Stimulated activated naive CD8-positive, alpha-beta T cell treated with anti-CD3 and anti-CD28 coated beads, Interleukin-15, amount 100 ng/mL, for 72 hours (primary cell): ENCODE measurements at regions not wholly inside any gene's neighbourhood (a gene's known extent, or its start where the extent isn't known, plus 50 kb on each side); places are given as distances from the start of the nearest gene placed in this dataset.
"Not testable (repeated sequence)": the region's sequence is repeated elsewhere in the genome, so short reads cannot be mapped to it uniquely, and the experiment has no call there.

Source experiments
- ATAC-seq: fragments of 150-1000 bp; cut with Tn5 transposase; 2 replicates; pipeline ENCODE4 v1.10.0; 2021; ENCODE audit warnings: mild to moderate bottlenecking, moderate library complexity
- DNase-seq, 2 donors: peaks; one replicate each; pipeline ENCODE4 v3.0.0; 2021 to 2022
- H3K27ac Mint-ChIP-seq, 2 donors: one replicate each; pipeline ENCODE4 v1.8.0; 2022; ENCODE audit warnings: mild to moderate bottlenecking in 2 of 2, mixed read lengths in 2 of 2, moderate library complexity in 2 of 2
- H3K27me3 Mint-ChIP-seq: one replicate; pipeline ENCODE4 v1.8.0; 2022; ENCODE audit warnings: mixed read lengths
- H3K4me1 Mint-ChIP-seq: one replicate; pipeline ENCODE4 v1.8.0; 2022; ENCODE audit warnings: mild to moderate bottlenecking, mixed read lengths
- H3K4me3 Mint-ChIP-seq, 2 donors: one replicate each; pipeline ENCODE4 v1.8.0; 2022; ENCODE audit warnings: mild to moderate bottlenecking in 2 of 2, mixed read lengths in 2 of 2, moderate library complexity in 1 of 2
- H3K9me3 Mint-ChIP-seq, 2 donors: one replicate each; pipeline ENCODE4 v1.8.0; 2022; ENCODE audit warnings: mixed read lengths in 2 of 2

- not testable (repeated sequence) for H3K4me3 Mint-ChIP-seq, H3K4me1 Mint-ChIP-seq, H3K27ac Mint-ChIP-seq, DNase-seq, ATAC-seq
- Mint-ChIP-seq H3K27me3 (peaks cover 32% of the 10 kb centered on the region), H3K9me3 (peaks cover 19 to 20% of the 10 kb centered on the region in 2 donors)
These were observed 250.0 kb upstream of the CTNNB1 start for GRCh38 chr3:40949347-40949746.

GRCh38 chr3:40951636-40952035 is 247.7 kb upstream of the CTNNB1 start:
- peaks cover 32% of the 10 kb centered on the region for H3K27me3 Mint-ChIP-seq
- H3K9me3 Mint-ChIP-seq, result peaks cover 19 to 20% of the 10 kb centered on the region in 2 donors
- H3K4me3 Mint-ChIP-seq, result no peak overlapping the region
- ATAC-seq (peak; percentile 40), DNase-seq (no peak)
- no peaks in the 10 kb centered on the region for H3K4me1 Mint-ChIP-seq
- no peak overlapping the region for H3K27ac Mint-ChIP-seq

- Mint-ChIP-seq H3K9me3 (peaks cover 10 to 47% of the 10 kb centered on the region in 2 donors), H3K27me3 (peaks cover 30% of the 10 kb centered on the region), H3K4me3 (peak overlapping the region in 1 of 2 donors; percentile 2), H3K27ac (no peak overlapping the region), H3K4me1 (peaks cover 7% of the 10 kb centered on the region)
- DNase-seq (no peak), ATAC-seq (peak; percentile 63)
These were observed 238.0 kb upstream of the CTNNB1 start for GRCh38 chr3:40961104-40961857.

- ATAC-seq (no peak), DNase-seq (no peak)
- Mint-ChIP-seq H3K9me3 (peaks cover 5 to 40% of the 10 kb centered on the region in 2 donors), H3K27me3 (peaks cover 44% of the 10 kb centered on the region), H3K4me3 (no peak overlapping the region), H3K4me1 (peaks cover 7% of the 10 kb centered on the region), H3K27ac (no peak overlapping the region)
These were observed 236.6 kb upstream of the CTNNB1 start for GRCh38 chr3:40962721-40963120.

GRCh38 chr3:40968666-40969065 is 230.6 kb upstream of the CTNNB1 start:
- Mint-ChIP-seq H3K4me3 (peak overlapping the region in 1 of 2 donors; percentile 51), H3K27me3 (peaks cover 46% of the 10 kb centered on the region), H3K27ac (peak overlapping the region; percentile 55 to 84), H3K9me3 (peaks cover 7 to 16% of the 10 kb centered on the region in 2 donors), H3K4me1 (peaks cover 51% of the 10 kb centered on the region)
- DNase-seq, result no peak
- no peak for ATAC-seq

DNA sequence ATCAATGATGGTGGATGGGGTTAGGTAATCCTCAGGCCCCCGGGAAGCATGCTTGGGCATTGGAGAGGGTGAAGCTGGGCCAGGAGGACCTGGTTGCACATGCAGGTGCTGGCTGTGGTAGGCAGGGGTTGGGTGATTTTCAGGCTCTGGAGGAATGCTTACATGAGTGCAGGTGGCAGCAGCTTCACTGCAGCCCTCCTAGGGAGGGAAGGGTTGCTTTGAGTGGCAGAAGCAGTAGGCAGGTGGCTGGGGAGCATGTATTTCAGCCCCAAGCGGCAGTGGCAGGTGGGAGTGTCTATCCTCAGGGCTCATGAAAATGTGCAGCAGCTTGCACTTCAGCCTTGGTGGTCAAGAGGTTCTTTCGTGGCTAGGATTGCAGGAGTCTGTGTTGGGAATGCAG is 230.0 kb upstream of the CTNNB1 start:
- Mint-ChIP-seq H3K9me3 (peaks cover 4 to 9% of the 10 kb centered on the region in 2 donors), H3K27me3 (peaks cover 39% of the 10 kb centered on the region), H3K4me1 (peaks cover 51% of the 10 kb centered on the region), H3K27ac (peak overlapping the region; percentile 55 to 79), H3K4me3 (peak overlapping the region in 1 of 2 donors; percentile 51)
- ATAC-seq, result no peak
- DNase-seq, result no peak

DNA sequence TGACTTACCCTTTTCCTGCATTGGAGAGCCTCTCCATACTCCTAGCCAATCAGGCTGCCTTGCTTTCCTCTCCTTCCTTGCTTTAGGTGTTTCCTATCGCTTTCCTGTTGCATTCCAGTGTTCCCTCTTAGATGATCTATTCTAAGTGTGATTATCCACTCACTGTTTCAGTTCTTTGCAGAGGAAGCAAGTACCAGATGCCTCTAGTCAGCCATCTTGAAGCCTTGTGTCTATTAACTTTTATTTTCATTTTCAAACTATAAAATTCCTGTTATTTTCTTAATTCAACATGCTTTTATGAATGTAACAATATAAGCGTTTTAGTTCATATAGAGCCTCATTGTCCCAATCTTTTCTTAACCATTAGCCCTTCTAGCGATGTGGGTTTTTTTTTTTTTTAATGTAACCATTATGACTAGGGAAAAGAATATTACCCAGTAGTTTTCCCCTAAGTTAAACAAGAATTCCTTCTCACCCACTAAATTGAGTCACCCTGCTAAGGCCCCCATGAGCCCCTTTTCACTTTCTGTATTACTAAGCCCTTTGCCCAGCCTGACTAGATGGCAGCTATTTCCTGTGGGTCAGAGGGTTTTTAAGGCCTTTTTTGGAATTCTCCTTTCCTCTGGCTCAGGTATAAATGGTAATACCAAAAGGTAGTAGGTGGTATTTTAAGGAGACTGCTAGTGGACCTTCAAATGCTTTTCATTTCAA is 229.4 kb upstream of the CTNNB1 start:
- peaks cover 33% of the 10 kb centered on the region for H3K27me3 Mint-ChIP-seq
- peak overlapping the region in 1 of 2 donors; percentile 40 for H3K27ac Mint-ChIP-seq
- ATAC-seq, result no peak

GRCh38 chr3:40971191-40972168 is 227.8 kb upstream of the CTNNB1 start:
- peak; percentile 43 to 75 for DNase-seq
- H3K27me3 Mint-ChIP-seq, result peaks cover 18% of the 10 kb centered on the region
- ATAC-seq, result peak; percentile 93
- H3K4me1 Mint-ChIP-seq, result peaks cover 51% of the 10 kb centered on the region
- peak overlapping the region; percentile 97 to 98 for H3K27ac Mint-ChIP-seq
- peaks cover 0 to 4% of the 10 kb centered on the region in 2 donors for H3K9me3 Mint-ChIP-seq
- H3K4me3 Mint-ChIP-seq, result peak overlapping the region; percentile 80 to 86

More for the DNA sequence above, 229.4 kb upstream of the CTNNB1 start:
- peaks cover 51% of the 10 kb centered on the region for H3K4me1 Mint-ChIP-seq
- no peak for DNase-seq
- H3K9me3 Mint-ChIP-seq, result peaks cover 4 to 5% of the 10 kb centered on the region in 2 donors
- peak overlapping the region in 1 of 2 donors; percentile 33 for H3K4me3 Mint-ChIP-seq

DNA sequence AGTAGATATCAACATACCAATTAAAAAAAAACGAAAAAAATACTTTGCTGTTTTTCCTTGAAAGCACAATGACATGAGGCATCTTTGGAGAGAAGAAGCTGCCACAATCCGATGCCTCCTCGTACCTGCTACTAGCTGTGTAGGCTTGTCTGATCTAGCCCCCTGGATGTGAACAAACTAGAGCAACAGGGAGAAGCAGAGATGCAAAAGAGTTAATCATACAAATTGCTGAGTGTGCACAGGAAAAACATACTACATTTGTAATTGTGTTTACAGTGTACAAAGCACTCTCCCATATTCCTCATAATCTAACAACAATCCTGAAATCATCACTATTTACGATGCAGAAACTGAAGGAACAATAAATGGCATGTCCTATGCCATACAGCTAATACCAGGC is 227.0 kb upstream of the CTNNB1 start:
- Mint-ChIP-seq H3K27ac (peak overlapping the region; percentile 57 to 98), H3K4me3 (peak overlapping the region in 1 of 2 donors; percentile 16), H3K9me3 (peaks cover 0 to 4% of the 10 kb centered on the region in 2 donors), H3K27me3 (peaks cover 17% of the 10 kb centered on the region), H3K4me1 (peaks cover 51% of the 10 kb centered on the region)
- ATAC-seq, result no peak
- no peak for DNase-seq

DNA sequence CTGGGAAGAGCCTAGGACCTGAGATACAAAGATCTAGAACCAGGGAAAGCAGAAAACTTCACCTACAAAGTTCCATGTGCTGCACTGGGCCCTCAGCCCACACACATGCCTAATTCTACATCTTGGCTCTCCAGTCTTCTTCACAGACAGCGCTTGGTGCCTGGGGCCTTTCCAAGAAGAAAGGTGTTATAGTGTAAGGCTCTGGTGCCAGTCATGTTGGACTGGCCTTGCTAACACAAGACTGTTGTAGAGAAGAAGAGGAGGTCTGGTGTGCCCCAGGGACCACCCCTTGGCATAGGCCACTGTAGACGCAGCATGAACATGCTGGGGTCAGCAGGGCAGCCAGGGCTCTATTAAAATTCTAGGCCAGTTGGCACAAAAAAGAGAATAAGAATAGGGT is 226.2 kb upstream of the CTNNB1 start:
- ATAC-seq, result no peak
- Mint-ChIP-seq H3K27me3 (peaks cover 17% of the 10 kb centered on the region), H3K4me1 (peaks cover 51% of the 10 kb centered on the region), H3K9me3 (peaks cover 0 to 4% of the 10 kb centered on the region in 2 donors), H3K4me3 (no peak overlapping the region), H3K27ac (no peak overlapping the region)
- no peak for DNase-seq

DNA sequence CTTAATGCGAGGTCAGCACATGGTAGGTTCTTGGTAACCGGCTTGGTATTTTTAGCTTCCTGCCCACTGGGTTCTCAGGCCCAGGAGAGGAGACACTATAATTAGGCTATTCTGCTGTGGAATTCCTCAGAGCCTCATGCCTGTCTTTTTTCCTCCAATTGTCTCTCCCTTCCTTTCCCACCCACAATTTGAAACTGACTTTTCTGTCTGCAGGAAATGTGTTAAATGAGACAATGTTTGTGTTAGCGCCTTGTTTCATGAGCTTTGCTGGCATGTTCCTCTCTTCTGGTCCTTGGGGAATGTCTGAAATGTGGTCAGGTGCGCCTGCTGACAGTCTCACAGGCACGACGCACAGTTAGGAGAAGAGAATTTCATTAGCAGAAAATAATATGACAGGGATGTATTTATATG is 223.6 kb upstream of the CTNNB1 start:
- DNase-seq, result no peak
- Mint-ChIP-seq H3K27me3 (peaks cover 34% of the 10 kb centered on the region), H3K4me1 (peaks cover 47% of the 10 kb centered on the region), H3K27ac (no peak overlapping the region), H3K4me3 (no peak overlapping the region), H3K9me3 (no peaks in the 10 kb centered on the region)
- ATAC-seq, result no peak

DNA sequence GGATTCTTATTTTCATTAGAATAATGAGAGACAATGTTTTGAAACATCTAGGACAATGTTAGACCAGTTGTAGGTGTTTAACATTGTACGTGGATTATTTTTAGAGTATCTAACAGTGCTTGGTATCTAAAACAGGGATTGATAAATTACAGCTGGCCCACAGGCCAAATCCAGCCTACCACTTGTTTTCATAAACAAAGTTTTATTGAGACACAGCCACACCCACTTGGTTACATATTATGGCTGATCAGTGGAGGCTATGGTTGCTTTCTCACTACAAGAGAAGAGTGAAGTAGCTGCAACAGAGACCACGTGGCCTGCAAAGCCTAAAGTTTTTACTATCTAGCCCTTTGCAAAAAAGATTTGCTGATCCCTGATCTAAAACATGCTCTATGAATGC is 223.1 kb upstream of the CTNNB1 start:
- Mint-ChIP-seq H3K27ac (no peak overlapping the region), H3K4me1 (peaks cover 47% of the 10 kb centered on the region), H3K27me3 (peaks cover 34% of the 10 kb centered on the region), H3K4me3 (no peak overlapping the region), H3K9me3 (no peaks in the 10 kb centered on the region)
- no peak for ATAC-seq
- DNase-seq, result no peak

GRCh38 chr3:40978442-40978841 is 220.9 kb upstream of the CTNNB1 start:
- Mint-ChIP-seq H3K27me3 (peaks cover 47% of the 10 kb centered on the region), H3K4me3 (no peak overlapping the region), H3K4me1 (peaks cover 25% of the 10 kb centered on the region), H3K9me3 (no peaks in the 10 kb centered on the region), H3K27ac (no peak overlapping the region)
- no peak for DNase-seq
- ATAC-seq, result no peak

DNA sequence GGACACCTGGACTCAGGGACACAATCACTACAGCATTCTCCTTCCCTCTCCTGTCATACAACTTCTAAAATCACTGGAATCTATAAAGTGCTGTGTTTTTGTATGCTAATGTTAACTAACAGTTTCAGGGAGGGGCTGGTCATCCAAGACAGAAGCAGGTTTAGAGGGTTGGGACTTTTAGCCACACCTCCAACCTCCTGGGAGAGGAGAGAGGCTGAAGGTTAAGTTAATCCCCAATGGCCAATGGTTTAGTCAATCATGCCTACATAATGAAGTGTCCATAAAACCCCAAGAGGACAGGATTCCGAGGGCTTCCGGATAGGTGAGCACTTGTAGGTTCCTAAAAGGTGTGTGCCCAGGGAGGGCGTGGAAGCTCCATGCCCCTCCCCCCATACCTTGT is 219.3 kb upstream of the CTNNB1 start:
- Mint-ChIP-seq H3K4me3 (no peak overlapping the region), H3K9me3 (no peaks in the 10 kb centered on the region), H3K4me1 (peaks cover 25% of the 10 kb centered on the region), H3K27ac (peak overlapping the region in 1 of 2 donors; percentile 7), H3K27me3 (peaks cover 62% of the 10 kb centered on the region)
- DNase-seq (no peak), ATAC-seq (peak; percentile 10)

DNA sequence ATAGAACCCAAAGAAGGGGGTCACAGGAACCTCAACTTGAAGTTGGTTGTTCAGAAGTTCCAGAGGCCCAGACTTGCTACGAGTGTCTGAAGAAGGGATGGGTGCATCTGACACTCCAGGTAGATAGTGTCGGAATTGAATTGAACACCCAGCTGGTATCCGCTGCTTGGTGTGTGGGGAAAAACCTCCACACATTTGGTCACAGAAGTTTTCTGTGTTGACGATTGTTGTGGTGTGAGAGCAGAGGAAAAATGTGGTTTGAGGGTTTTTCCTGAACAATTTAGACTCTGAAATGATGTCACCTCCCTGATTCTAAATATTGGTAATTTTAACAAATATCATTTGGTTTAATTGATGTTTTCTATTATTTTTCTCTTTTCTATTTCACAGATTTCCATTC is 218.8 kb upstream of the CTNNB1 start:
- Mint-ChIP-seq H3K4me1 (peaks cover 25% of the 10 kb centered on the region), H3K4me3 (peak overlapping the region; percentile 13 to 38), H3K9me3 (no peaks in the 10 kb centered on the region), H3K27ac (no peak overlapping the region), H3K27me3 (peaks cover 67% of the 10 kb centered on the region)
- DNase-seq, result peak in 1 of 2 donors; percentile 45
- ATAC-seq, result peak; percentile 82
